ENCODE measurements at regions not wholly inside any gene's neighbourhood (a gene's known extent, or its start where the extent isn't known, plus 50 kb on each side); places are given as distances from the start of the nearest gene placed in this dataset.

GRCh38 chr4:187208651-187209050 is 485.0 kb upstream of the FAT1 start:
- DNase-seq, result peak; percentile 6

GRCh38 chr4:187209921-187210613 is 486.4 kb upstream of the FAT1 start:
- no peak for DNase-seq

- no peak for DNase-seq
These were observed 488.9 kb upstream of the FAT1 start for GRCh38 chr4:187212446-187213080.

GRCh38 chr4:187215438-187215837 is 491.8 kb upstream of the FAT1 start:
- DNase-seq, result no peak

GRCh38 chr4:187218705-187219245 is 495.1 kb upstream of the FAT1 start:
- DNase-seq, result no peak

GRCh38 chr4:187224560-187224959 is 500.9 kb upstream of the FAT1 start:
- DNase-seq, result no peak

- peak; percentile 39 for DNase-seq
These were observed 504.4 kb upstream of the FAT1 start for GRCh38 chr4:187227907-187228704.

- DNase-seq, result no peak
These were observed 508.5 kb upstream of the FAT1 start for GRCh38 chr4:187232196-187232595.

GRCh38 chr4:187232796-187233195 is 509.1 kb upstream of the FAT1 start:
- no peak for DNase-seq

GRCh38 chr4:187235456-187236170 is 512.0 kb upstream of the FAT1 start:
- DNase-seq, result no peak

GRCh38 chr4:187236209-187236890 is 512.7 kb upstream of the FAT1 start:
- no peak for DNase-seq

- DNase-seq, result no peak
These were observed 515.0 kb upstream of the FAT1 start for GRCh38 chr4:187238646-187239045.

- DNase-seq, result no peak
These were observed 528.2 kb upstream of the FAT1 start for GRCh38 chr4:187251896-187252295.

- DNase-seq, result no peak
These were observed 533.2 kb upstream of the FAT1 start for GRCh38 chr4:187256897-187257296.

- DNase-seq, result no peak
These were observed 535.2 kb upstream of the FAT1 start for GRCh38 chr4:187258651-187259401.

GRCh38 chr4:187268940-187269339 is 545.3 kb upstream of the FAT1 start:
- no peak for DNase-seq

- DNase-seq, result no peak
These were observed 546.5 kb upstream of the FAT1 start for GRCh38 chr4:187270154-187270553.

GRCh38 chr4:187271848-187272247 is 548.2 kb upstream of the FAT1 start:
- DNase-seq, result no peak

- DNase-seq, result no peak
These were observed 550.5 kb upstream of the FAT1 start for GRCh38 chr4:187274153-187274552.

GRCh38 chr4:187276736-187277408 is 553.2 kb upstream of the FAT1 start:
- no peak for DNase-seq

All from DMS53 (cell line).